Neuronal stem cell (in vitro differentiated cells): ENCODE measurements at regions not wholly inside any gene's neighbourhood (a gene's known extent, or its start where the extent isn't known, plus 50 kb on each side); places are given as distances from the start of the nearest gene placed in this dataset.

Experiments used
- DNase-seq: peaks from one replicate; pipeline ENCODE4 v3.0.0-alpha.2; 2013; ENCODE audit warnings: low spot score
- H2AFZ ChIP-seq: one replicate; pipeline ENCODE4 v1.6.1; 2013; ENCODE audit warnings: mild to moderate bottlenecking, low read length, inconsistent platforms
- H2AK5ac ChIP-seq: 2 replicates; pipeline ENCODE4 v1.6.1; 2013; ENCODE audit warnings: low read depth, mild to moderate bottlenecking, inconsistent platforms, low read length, moderate library complexity, mixed read lengths
- H2BK120ac ChIP-seq: 2 replicates; pipeline ENCODE4 v1.6.1; 2013; ENCODE audit warnings: low read depth, mild to moderate bottlenecking, inconsistent platforms, low read length, moderate library complexity, mixed read lengths
- H2BK12ac ChIP-seq: one replicate; pipeline ENCODE4 v1.6.1; 2013; ENCODE audit warnings: low read length, inconsistent platforms
- H2BK15ac ChIP-seq: 2 replicates; pipeline ENCODE4 v1.6.1; 2013; ENCODE audit warnings: mild to moderate bottlenecking, low read length, inconsistent platforms, mixed read lengths
- H2BK5ac ChIP-seq: one replicate; pipeline ENCODE4 v1.6.1; 2013; ENCODE audit warnings: inconsistent platforms, mild to moderate bottlenecking, low read length, moderate library complexity
- H3K14ac ChIP-seq: one replicate; pipeline ENCODE4 v1.6.1; 2013; ENCODE audit warnings: low read length, inconsistent platforms
- H3K18ac ChIP-seq: 2 replicates; pipeline ENCODE4 v1.6.1; 2013; ENCODE audit warnings: low read length, inconsistent platforms
- H3K23ac ChIP-seq: 2 replicates; pipeline ENCODE4 v1.6.1; 2013; ENCODE audit warnings: low read depth, mild to moderate bottlenecking, mixed read lengths, low read length, inconsistent platforms; ENCODE audit not compliant: poor library complexity
- H3K27ac ChIP-seq: replicated peaks from 3 replicates; pipeline ENCODE4 v1.5.1; 2013; ENCODE audit warnings: low read length, inconsistent platforms
- H3K27me3 ChIP-seq, 3 experiments: 2 replicates each; pipeline ENCODE4 v1.6.1; 2013; ENCODE audit warnings: low read length in 3 of 3, mild to moderate bottlenecking in 2 of 3, inconsistent platforms in 1 of 3, low read depth in 1 of 3, mixed read lengths in 1 of 3, moderate library complexity in 1 of 3; ENCODE audit not compliant: control insufficient read depth in 3 of 3, insufficient read depth in 3 of 3
- H3K36me3 ChIP-seq, 2 donors: replicated peaks in 1 of 2; 2 replicates each; pipeline ENCODE4 v1.6.1; 2013; ENCODE audit warnings: low read length in 2 of 2; ENCODE audit not compliant: control insufficient read depth in 2 of 2, insufficient read depth in 2 of 2
- H3K4ac ChIP-seq: 2 replicates; pipeline ENCODE4 v1.6.1; 2013; ENCODE audit warnings: inconsistent platforms, mild to moderate bottlenecking, low read length, moderate library complexity
- H3K4me1 ChIP-seq, 2 donors: 1 replicate in 1 of 2; 2 replicates in 1 of 2; pipeline ENCODE4 v1.6.1; 2013; ENCODE audit warnings: low read length in 2 of 2, low read depth in 1 of 2; ENCODE audit not compliant: control insufficient read depth in 2 of 2, insufficient read depth in 1 of 2
- H3K4me2 ChIP-seq: one replicate; pipeline ENCODE4 v1.6.1; 2013; ENCODE audit warnings: mild to moderate bottlenecking, low read length, inconsistent platforms; ENCODE audit not compliant: insufficient read depth, poor library complexity, severe bottlenecking
- H3K4me3 ChIP-seq, 2 donors: 2 replicates each; pipeline ENCODE4 v1.5.1; 2013; ENCODE audit warnings: low read length in 2 of 2, mild to moderate bottlenecking in 2 of 2, inconsistent platforms in 1 of 2, moderate library complexity in 1 of 2
- H3K79me1 ChIP-seq: one replicate; pipeline ENCODE4 v1.6.1; 2013; ENCODE audit warnings: low read depth, mild to moderate bottlenecking, inconsistent platforms, low read length, moderate library complexity
- H3K9ac ChIP-seq: one replicate; pipeline ENCODE4 v1.6.1; 2013; ENCODE audit warnings: mild to moderate bottlenecking, low read depth, low read length, inconsistent platforms; ENCODE audit not compliant: poor library complexity
- H3K9me3 ChIP-seq, 2 donors: replicated peaks in 1 of 2; 2 replicates each; pipeline versions ENCODE3 to v1.6.1; 2013; ENCODE audit warnings: low read length in 2 of 2, mild to moderate bottlenecking in 2 of 2, inconsistent platforms in 1 of 2, low read depth in 1 of 2, mixed read lengths in 1 of 2, moderate library complexity in 1 of 2; ENCODE audit not compliant: control insufficient read depth in 2 of 2, insufficient read depth in 1 of 2
- H4K8ac ChIP-seq: one replicate; pipeline ENCODE4 v1.6.1; 2013; ENCODE audit warnings: low read depth, mild to moderate bottlenecking, inconsistent platforms, low read length, moderate library complexity
- H4K91ac ChIP-seq: one replicate; pipeline ENCODE4 v1.6.1; 2013; ENCODE audit warnings: low read length, low read depth, mild to moderate bottlenecking, inconsistent platforms; ENCODE audit not compliant: poor library complexity
- WGBS, 2 donors: extraction: QIAGEN DNeasy Blood & Tissue Kit; methylation state at CpG; one replicate each; pipeline ENCODE4 v1.1.7; 2013; ENCODE audit warnings: missing lambda C conversion rate in 2 of 2, mixed read lengths in 1 of 2; ENCODE audit not compliant: insufficient read length in 2 of 2, insufficient replicate concordance in 1 of 2; ENCODE audit errors: extremely low coverage in 2 of 2; 5-methylcytosine and 5-hydroxymethylcytosine counted together

- Histone ChIP-seq H3K36me3 (no peaks in the 10 kb centered on the region), H2AFZ (no peak overlapping the region), H3K9ac (no peak overlapping the region), H2BK15ac (no peak overlapping the region), H3K27me3 (no peaks in the 10 kb centered on the region), H3K4ac (no peak overlapping the region), H2BK120ac (no peak overlapping the region), H3K79me1 (no peaks in the 10 kb centered on the region), H3K4me3 (no peak overlapping the region), H3K18ac (no peak overlapping the region), H4K8ac (no peak overlapping the region), H3K23ac (no peak overlapping the region), H4K91ac (no peak overlapping the region), H3K9me3 (no peaks in the 10 kb centered on the region), H2BK5ac (no peak overlapping the region), H3K27ac (no peak overlapping the region), H3K4me2 (no peak overlapping the region), H3K14ac (no peak overlapping the region), H2AK5ac (no peak overlapping the region), H3K4me1 (no peaks in the 10 kb centered on the region), H2BK12ac (no peak overlapping the region)
- no peak for DNase-seq
- no CpG with 5 or more reads among the region's 4 CpGs for WGBS, 2 donors
These were observed 194.4 kb downstream of the ARRDC4 start for GRCh38 chr15:98154863-98155262.

GRCh38 chr15:98155356-98155755 lies 194.9 kb downstream of the ARRDC4 start:
- Histone ChIP-seq H4K8ac (no peak overlapping the region), H2BK120ac (no peak overlapping the region), H3K9ac (no peak overlapping the region), H3K18ac (no peak overlapping the region), H3K14ac (no peak overlapping the region), H3K27me3 (no peaks in the 10 kb centered on the region), H2BK15ac (no peak overlapping the region), H3K9me3 (no peaks in the 10 kb centered on the region), H2BK12ac (no peak overlapping the region), H3K23ac (no peak overlapping the region), H3K4me1 (no peaks in the 10 kb centered on the region), H4K91ac (no peak overlapping the region), H2AFZ (no peak overlapping the region), H3K27ac (no peak overlapping the region), H3K79me1 (no peaks in the 10 kb centered on the region), H3K36me3 (no peaks in the 10 kb centered on the region), H2AK5ac (no peak overlapping the region), H3K4ac (no peak overlapping the region), H2BK5ac (no peak overlapping the region), H3K4me2 (no peak overlapping the region), H3K4me3 (no peak overlapping the region)
- no peak for DNase-seq
- WGBS, 2 donors = no CpG with 5 or more reads among the region's 1 CpG

- H2AFZ ChIP-seq = no peak overlapping the region
- H2BK12ac ChIP-seq = no peak overlapping the region
- no peak overlapping the region for H3K9ac ChIP-seq
- H3K79me1 ChIP-seq = no peaks in the 10 kb centered on the region
- H3K27me3 ChIP-seq = no peaks in the 10 kb centered on the region
- no peaks in the 10 kb centered on the region for H3K9me3 ChIP-seq
- DNase-seq = no peak
- H3K4me3 ChIP-seq = no peak overlapping the region
- H3K4me2 ChIP-seq = no peak overlapping the region
- H3K4ac ChIP-seq = no peak overlapping the region
- H3K27ac ChIP-seq = no peak overlapping the region
- WGBS, 2 donors = no CpG with 5 or more reads among the region's 8 CpGs
- H3K18ac ChIP-seq = peak overlapping the region; percentile 0
- no peak overlapping the region for H4K8ac ChIP-seq
- no peak overlapping the region for H4K91ac ChIP-seq
- no peak overlapping the region for H2BK15ac ChIP-seq
- H2AK5ac ChIP-seq = no peak overlapping the region
- H3K36me3 ChIP-seq = no peaks in the 10 kb centered on the region
- no peak overlapping the region for H2BK120ac ChIP-seq
- no peaks in the 10 kb centered on the region for H3K4me1 ChIP-seq
- H2BK5ac ChIP-seq = no peak overlapping the region
- H3K14ac ChIP-seq = no peak overlapping the region
- no peak overlapping the region for H3K23ac ChIP-seq
These were observed 199.7 kb downstream of the ARRDC4 start for GRCh38 chr15:98160236-98160635.

- Histone ChIP-seq H3K9me3 (no peaks in the 10 kb centered on the region), H3K14ac (no peak overlapping the region), H3K27me3 (no peaks in the 10 kb centered on the region), H2BK120ac (no peak overlapping the region), H4K91ac (no peak overlapping the region), H3K36me3 (no peaks in the 10 kb centered on the region), H3K9ac (no peak overlapping the region), H2AFZ (no peak overlapping the region), H4K8ac (no peak overlapping the region), H3K79me1 (no peaks in the 10 kb centered on the region), H2AK5ac (no peak overlapping the region), H3K4me2 (no peak overlapping the region), H3K4me1 (no peaks in the 10 kb centered on the region), H2BK15ac (no peak overlapping the region), H2BK5ac (no peak overlapping the region), H3K27ac (no peak overlapping the region), H3K4me3 (no peak overlapping the region), H3K18ac (peak overlapping the region; percentile 4), H2BK12ac (no peak overlapping the region), H3K23ac (peak overlapping the region; percentile 4), H3K4ac (no peak overlapping the region)
- WGBS, 2 donors = no CpG with 5 or more reads among the region's 23 CpGs
- DNase-seq = no peak
These were observed 203.0 kb downstream of the ARRDC4 start for GRCh38 chr15:98163319-98164045.
